Right atrium auricular region (tissue), 2 donors: ENCODE measurements at regions not wholly inside any gene's neighbourhood (a gene's known extent, or its start where the extent isn't known, plus 50 kb on each side); places are given as distances from the start of the nearest gene placed in this dataset.

ENCODE experiments used
- DNase-seq: peaks from one replicate; pipeline ENCODE4 v3.0.0-alpha.2; 2019; ENCODE audit warnings: low spot score
- H3K27ac ChIP-seq, 2 donors: fragments of 200-600 bp; sonication (generic); 1 replicate in 1 of 2; 2 replicates in 1 of 2; pipeline ENCODE4 v1.5.1; 2016 to 2019
- H3K27me3 ChIP-seq, 2 donors: fragments of 200-600 bp; sonication (generic); one replicate each; pipeline versions ENCODE4 v1.5.1 to v1.6.0; 2017 to 2019
- H3K36me3 ChIP-seq: fragments of 200-600 bp; sonication (generic); one replicate; pipeline ENCODE4 v1.5.1; 2016
- H3K4me1 ChIP-seq, 2 donors: fragments of 200-600 bp; sonication (generic); one replicate each; pipeline versions ENCODE4 v1.5.1 to v1.6.0; 2017 to 2019
- H3K4me3 ChIP-seq, 2 donors: fragments of 200-600 bp; sonication (generic); 1 replicate in 1 of 2; 2 replicates in 1 of 2; pipeline ENCODE4 v1.5.1; 2017 to 2019; ENCODE audit warnings: mild to moderate bottlenecking in 1 of 2, moderate library complexity in 1 of 2
- H3K9me3 ChIP-seq, 2 donors: fragments of 200-600 bp; sonication (generic); one replicate each; pipeline ENCODE4 v1.5.1; 2019
- TF ChIP-seq, protein P1 (sequence below), 2 donors: fragments of 200-600 bp; sonication (generic); IDR thresholded peaks; one replicate each; pipeline ENCODE4 v1.5.1; 2019; ENCODE audit warnings: antibody characterized with exemption in 2 of 2

DNA sequence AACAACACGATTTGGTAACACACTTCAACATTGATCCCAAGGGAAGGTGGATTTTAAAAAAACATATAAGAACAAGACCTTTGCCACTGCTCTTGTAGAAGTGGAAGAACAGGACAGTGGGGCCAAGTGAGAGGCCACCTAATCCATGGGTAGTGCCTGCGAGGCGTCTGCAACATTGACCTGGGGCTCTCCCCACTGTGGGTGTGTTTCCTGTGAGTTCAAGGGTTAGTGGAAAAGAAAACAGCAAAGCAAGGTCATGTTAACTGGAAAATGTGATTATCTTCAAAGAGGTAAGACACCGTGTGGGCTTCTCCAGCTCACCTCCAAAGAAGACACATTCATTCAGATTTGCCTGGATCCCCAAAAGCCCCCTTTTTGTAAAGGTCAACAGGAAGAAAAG, 327.0 kb downstream of the UQCRFS1 start:
- no peak for DNase-seq
- peak overlapping the region in 1 of 2 donors; percentile 48 for H3K27ac ChIP-seq
- no peaks in the 10 kb centered on the region for H3K27me3 ChIP-seq
- no peak overlapping the region for H3K4me3 ChIP-seq
- H3K4me1 ChIP-seq: peaks cover 0 to 14% of the 10 kb centered on the region in 2 donors
- TF ChIP-seq, protein P1, sequence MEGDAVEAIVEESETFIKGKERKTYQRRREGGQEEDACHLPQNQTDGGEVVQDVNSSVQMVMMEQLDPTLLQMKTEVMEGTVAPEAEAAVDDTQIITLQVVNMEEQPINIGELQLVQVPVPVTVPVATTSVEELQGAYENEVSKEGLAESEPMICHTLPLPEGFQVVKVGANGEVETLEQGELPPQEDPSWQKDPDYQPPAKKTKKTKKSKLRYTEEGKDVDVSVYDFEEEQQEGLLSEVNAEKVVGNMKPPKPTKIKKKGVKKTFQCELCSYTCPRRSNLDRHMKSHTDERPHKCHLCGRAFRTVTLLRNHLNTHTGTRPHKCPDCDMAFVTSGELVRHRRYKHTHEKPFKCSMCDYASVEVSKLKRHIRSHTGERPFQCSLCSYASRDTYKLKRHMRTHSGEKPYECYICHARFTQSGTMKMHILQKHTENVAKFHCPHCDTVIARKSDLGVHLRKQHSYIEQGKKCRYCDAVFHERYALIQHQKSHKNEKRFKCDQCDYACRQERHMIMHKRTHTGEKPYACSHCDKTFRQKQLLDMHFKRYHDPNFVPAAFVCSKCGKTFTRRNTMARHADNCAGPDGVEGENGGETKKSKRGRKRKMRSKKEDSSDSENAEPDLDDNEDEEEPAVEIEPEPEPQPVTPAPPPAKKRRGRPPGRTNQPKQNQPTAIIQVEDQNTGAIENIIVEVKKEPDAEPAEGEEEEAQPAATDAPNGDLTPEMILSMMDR (IDR thresholded peaks at IDR 0.05): no peak
- no peaks in the 10 kb centered on the region for H3K36me3 ChIP-seq
- no peaks in the 10 kb centered on the region for H3K9me3 ChIP-seq

DNA sequence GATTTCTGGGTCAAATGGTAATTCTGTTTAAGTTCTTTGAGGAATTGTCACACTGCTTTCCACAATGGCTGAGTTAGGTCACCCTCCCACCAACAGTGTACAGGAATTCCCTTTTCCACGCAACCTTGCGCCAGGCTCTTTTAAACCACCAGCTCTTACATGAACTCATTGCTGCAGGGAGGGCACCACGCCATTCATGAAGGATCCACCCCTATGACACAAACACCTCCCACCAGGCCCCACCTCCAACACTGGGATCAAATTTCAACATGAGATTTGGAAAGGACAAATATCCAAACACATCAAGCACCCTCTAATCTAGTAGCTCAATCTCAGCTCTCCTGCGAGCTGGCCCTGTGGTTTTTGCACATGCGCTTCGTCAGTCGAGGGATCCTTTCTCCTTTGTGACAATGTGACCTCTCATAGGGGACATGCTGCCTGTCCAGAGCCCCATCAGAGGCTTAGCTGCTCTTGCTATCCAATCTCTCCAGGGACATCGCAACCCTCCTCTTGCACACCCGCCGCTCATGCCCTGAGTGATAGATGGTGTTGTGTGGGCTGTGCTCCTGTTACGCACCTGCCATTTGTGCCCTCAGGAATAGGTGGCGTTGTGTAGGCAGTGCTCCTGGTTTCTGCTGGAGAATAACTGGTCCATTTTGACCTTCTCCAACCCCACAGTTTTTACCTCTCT, 328.0 kb downstream of the UQCRFS1 start:
- H3K4me3 ChIP-seq: no peak overlapping the region
- no peak for DNase-seq
- H3K27ac ChIP-seq: peak overlapping the region; percentile 48 to 73

DNA sequence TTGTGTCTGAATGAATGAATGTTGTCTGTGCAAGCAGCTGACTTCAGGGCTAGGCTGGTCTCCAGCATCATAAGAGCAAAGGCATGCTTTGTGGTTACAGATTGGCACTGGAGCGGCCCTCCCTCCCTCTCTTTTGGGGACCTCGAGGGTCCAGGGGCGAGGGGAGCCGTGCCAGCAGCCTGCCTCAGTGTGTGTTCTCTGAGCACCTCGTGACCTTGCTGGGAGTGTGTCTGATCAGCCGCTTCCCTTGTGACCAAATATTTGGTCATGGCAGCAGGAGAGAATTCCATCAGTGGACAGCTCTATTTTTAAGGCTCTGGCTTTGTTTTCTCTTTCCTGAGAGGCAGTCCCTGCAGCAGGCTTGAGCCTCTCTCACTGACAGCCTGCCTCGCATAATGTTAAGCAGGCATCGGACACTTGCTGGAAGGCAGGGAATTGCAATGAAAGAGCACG, 329.7 kb downstream of the UQCRFS1 start:
- Histone ChIP-seq H3K4me1 (peaks cover 0 to 23% of the 10 kb centered on the region in 2 donors), H3K36me3 (no peaks in the 10 kb centered on the region), H3K4me3 (peak overlapping the region; percentile 24 to 36), H3K9me3 (no peaks in the 10 kb centered on the region), H3K27ac (peak overlapping the region; percentile 73 to 76), H3K27me3 (no peaks in the 10 kb centered on the region)
- DNase-seq: no peak
- TF ChIP-seq, protein P1 (IDR thresholded peaks at IDR 0.05): no peak

More for the DNA sequence above, 328.0 kb downstream of the UQCRFS1 start:
- no peaks in the 10 kb centered on the region for H3K27me3 ChIP-seq
- TF ChIP-seq, protein P1 (IDR thresholded peaks at IDR 0.05): no peak
- no peaks in the 10 kb centered on the region for H3K36me3 ChIP-seq
- H3K4me1 ChIP-seq: peaks cover 0 to 22% of the 10 kb centered on the region in 2 donors
- no peaks in the 10 kb centered on the region for H3K9me3 ChIP-seq

DNA sequence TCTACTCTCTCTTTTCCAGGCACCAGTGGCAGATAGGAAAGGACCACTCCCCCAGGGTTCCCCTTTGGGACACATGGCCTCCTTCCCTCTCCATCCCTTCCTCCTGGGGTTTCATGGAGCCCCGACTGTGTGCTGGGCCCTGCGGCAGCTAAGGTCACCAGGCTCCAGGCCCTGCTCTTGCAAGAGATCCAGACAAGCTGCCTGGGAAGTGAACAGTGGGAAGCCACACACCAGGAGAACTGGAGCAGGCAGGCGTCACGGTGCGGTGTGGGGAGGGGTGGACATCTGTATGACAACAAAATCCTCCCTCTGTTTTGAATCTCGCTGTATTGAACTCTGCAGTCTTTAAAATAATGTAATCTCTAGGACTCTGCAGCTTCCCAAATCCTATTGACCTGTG, 330.1 kb downstream of the UQCRFS1 start:
- no peaks in the 10 kb centered on the region for H3K27me3 ChIP-seq
- no peaks in the 10 kb centered on the region for H3K9me3 ChIP-seq
- no peak for DNase-seq
- H3K27ac ChIP-seq: peak overlapping the region; percentile 73 to 76
- no peak overlapping the region for H3K4me3 ChIP-seq
- no peaks in the 10 kb centered on the region for H3K36me3 ChIP-seq
- TF ChIP-seq, protein P1 (IDR thresholded peaks at IDR 0.05): no peak
- H3K4me1 ChIP-seq: peaks cover 0 to 23% of the 10 kb centered on the region in 2 donors

DNA sequence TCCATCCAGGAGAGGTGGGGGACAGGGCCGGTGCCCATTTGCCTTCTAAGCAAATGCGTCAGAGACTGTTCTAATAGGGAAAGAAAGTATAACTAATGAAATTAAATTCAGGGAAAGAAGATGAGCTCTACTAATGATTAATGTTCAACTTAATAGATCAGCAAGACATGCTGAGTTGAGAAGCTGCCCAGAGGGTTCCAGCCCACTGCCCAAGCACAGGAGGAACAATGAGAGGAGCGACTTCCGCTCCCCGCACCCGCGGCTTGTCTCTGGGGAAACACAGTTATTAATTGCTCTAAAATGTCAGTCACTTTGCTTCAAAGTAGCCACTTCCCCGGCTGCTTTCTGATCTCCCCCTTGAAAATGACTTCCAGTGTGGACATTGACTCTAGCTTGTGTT, 331.3 kb downstream of the UQCRFS1 start:
- H3K27ac ChIP-seq: no peak overlapping the region
- no peaks in the 10 kb centered on the region for H3K36me3 ChIP-seq
- no peaks in the 10 kb centered on the region for H3K9me3 ChIP-seq
- no peak for DNase-seq
- no peaks in the 10 kb centered on the region for H3K27me3 ChIP-seq
- H3K4me3 ChIP-seq: no peak overlapping the region
- TF ChIP-seq, protein P1 (IDR thresholded peaks at IDR 0.05): no peak
- peaks cover 0 to 23% of the 10 kb centered on the region in 2 donors for H3K4me1 ChIP-seq
